ENCODE measurements at regions not wholly inside any gene's neighbourhood (a gene's known extent, or its start where the extent isn't known, plus 50 kb on each side); places are given as distances from the start of the nearest gene placed in this dataset.

GRCh38 chr5:58145397-58145934, 314.4 kb downstream of the PLK2 start:
- DNase-seq: no peak

- DNase-seq: no peak
Observed at GRCh38 chr5:58143727-58144126, 316.2 kb downstream of the PLK2 start.

- DNase-seq: no peak
Observed at GRCh38 chr5:58143181-58143580, 316.7 kb downstream of the PLK2 start.

- DNase-seq: no peak
Observed at GRCh38 chr5:58138791-58139190, 321.1 kb downstream of the PLK2 start.

GRCh38 chr5:58136406-58136805, 323.5 kb downstream of the PLK2 start:
- DNase-seq: no peak

- DNase-seq: no peak
Observed at GRCh38 chr5:58135571-58136335, 324.1 kb downstream of the PLK2 start.

- no peak for DNase-seq
Observed at GRCh38 chr5:58133631-58134296, 326.1 kb downstream of the PLK2 start.

GRCh38 chr5:58133216-58133615, 326.7 kb downstream of the PLK2 start:
- DNase-seq: no peak

- DNase-seq: no peak
Observed at GRCh38 chr5:58127255-58128220, 332.3 kb downstream of the PLK2 start.

GRCh38 chr5:58123501-58123900, 336.4 kb downstream of the PLK2 start:
- DNase-seq: no peak

GRCh38 chr5:58122848-58123392, 337.0 kb downstream of the PLK2 start:
- no peak for DNase-seq

- no peak for DNase-seq
Observed at GRCh38 chr5:58122157-58122556, 337.7 kb downstream of the PLK2 start.

GRCh38 chr5:58121391-58121790, 338.5 kb downstream of the PLK2 start:
- DNase-seq: no peak

GRCh38 chr5:58117542-58117941, 342.3 kb downstream of the PLK2 start:
- no peak for DNase-seq

- DNase-seq: no peak
Observed at GRCh38 chr5:58116346-58116745, 343.5 kb downstream of the PLK2 start.

- no peak for DNase-seq
Observed at GRCh38 chr5:58115811-58116210, 344.1 kb downstream of the PLK2 start.

GRCh38 chr5:58114324-58114723, 345.6 kb downstream of the PLK2 start:
- no peak for DNase-seq

- DNase-seq: no peak
Observed at GRCh38 chr5:58113172-58113571, 346.7 kb downstream of the PLK2 start.

- no peak for DNase-seq
Observed at GRCh38 chr5:58108511-58108910, 351.4 kb downstream of the PLK2 start.

GRCh38 chr5:58107704-58108103, 352.2 kb downstream of the PLK2 start:
- no peak for DNase-seq

GRCh38 chr5:58106754-58107410, 353.0 kb downstream of the PLK2 start:
- DNase-seq: no peak

- no peak for DNase-seq
Observed at GRCh38 chr5:58105836-58106235, 354.1 kb downstream of the PLK2 start.

All from activated T-cell treated with anti-CD3 and anti-CD28 coated beads for 4 hours (primary cell).